ENCODE measurements at regions not wholly inside any gene's neighbourhood (a gene's known extent, or its start where the extent isn't known, plus 50 kb on each side); places are given as distances from the start of the nearest gene placed in this dataset.
"Not testable (repeated sequence)": the region's sequence is repeated elsewhere in the genome, so short reads cannot be mapped to it uniquely, and the experiment has no call there.

GRCh38 chr5:174498575-174498974 lies 225.8 kb upstream of the MSX2 start:
- DNase-seq, result not testable (repeated sequence)

GRCh38 chr5:174500636-174501035 lies 223.7 kb upstream of the MSX2 start:
- DNase-seq, result no peak

- no peak for DNase-seq
Observed at GRCh38 chr5:174501461-174502069, 222.8 kb upstream of the MSX2 start.

GRCh38 chr5:174503086-174503460 lies 221.3 kb upstream of the MSX2 start:
- no peak for DNase-seq

GRCh38 chr5:174503461-174504265 lies 220.7 kb upstream of the MSX2 start:
- DNase-seq, result no peak

- DNase-seq, result no peak
Observed at GRCh38 chr5:174504266-174504726, 220.1 kb upstream of the MSX2 start.

- no peak for DNase-seq
Observed at GRCh38 chr5:174505621-174506020, 218.8 kb upstream of the MSX2 start.

- not testable (repeated sequence) for DNase-seq
Observed at GRCh38 chr5:174510782-174511453, 213.5 kb upstream of the MSX2 start.

GRCh38 chr5:174511714-174512253 lies 212.6 kb upstream of the MSX2 start:
- DNase-seq, result no peak

GRCh38 chr5:174514325-174514724 lies 210.1 kb upstream of the MSX2 start:
- DNase-seq, result no peak

GRCh38 chr5:174514983-174515394 lies 209.4 kb upstream of the MSX2 start:
- DNase-seq, result no peak

- no peak for DNase-seq
Observed at GRCh38 chr5:174516741-174517140, 207.6 kb upstream of the MSX2 start.

- DNase-seq, result no peak
Observed at GRCh38 chr5:174518512-174518911, 205.9 kb upstream of the MSX2 start.

- no peak for DNase-seq
Observed at GRCh38 chr5:174520420-174521396, 203.7 kb upstream of the MSX2 start.

GRCh38 chr5:174521449-174521848 lies 202.9 kb upstream of the MSX2 start:
- DNase-seq, result no peak

GRCh38 chr5:174522480-174523260 lies 201.7 kb upstream of the MSX2 start:
- no peak for DNase-seq

- DNase-seq, result no peak
Observed at GRCh38 chr5:174523311-174524071, 200.9 kb upstream of the MSX2 start.

- DNase-seq, result no peak
Observed at GRCh38 chr5:174524351-174524750, 200.0 kb upstream of the MSX2 start.

- no peak for DNase-seq
Observed at GRCh38 chr5:174526177-174526576, 198.2 kb upstream of the MSX2 start.

GRCh38 chr5:174527916-174528540 lies 196.4 kb upstream of the MSX2 start:
- no peak for DNase-seq
